NB4 (cell line): ENCODE measurements at regions not wholly inside any gene's neighbourhood (a gene's known extent, or its start where the extent isn't known, plus 50 kb on each side); places are given as distances from the start of the nearest gene placed in this dataset.

ENCODE experiments used
- DNase-seq: peaks from one replicate; pipeline ENCODE4 v3.0.0; 2010; ENCODE audit warnings: low read depth
- H3K4me3 ChIP-seq: one replicate; pipeline ENCODE4 v1.5.1; 2011; ENCODE audit warnings: mild to moderate bottlenecking, low read depth, low read length, moderate library complexity
- MYC ChIP-seq: IDR thresholded peaks from 2 replicates; pipeline ENCODE4 v1.6.1; 2011; ENCODE audit warnings: low read depth, low read length
- POLR2A ChIP-seq: IDR thresholded peaks from 2 replicates; pipeline ENCODE4 v1.6.1; 2011; ENCODE audit warnings: mild to moderate bottlenecking; ENCODE audit not compliant: insufficient read length; ENCODE audit errors: extremely low read depth
- TF ChIP-seq, protein P1 (sequence below): IDR thresholded peaks from 2 replicates; pipeline ENCODE4 v1.6.1; 2011; ENCODE audit warnings: low read depth, low read length
- TF ChIP-seq, protein P2 (sequence below): IDR thresholded peaks from one replicate; pipeline ENCODE4 v1.5.1; 2012; ENCODE audit warnings: low read depth, low read length

DNA sequence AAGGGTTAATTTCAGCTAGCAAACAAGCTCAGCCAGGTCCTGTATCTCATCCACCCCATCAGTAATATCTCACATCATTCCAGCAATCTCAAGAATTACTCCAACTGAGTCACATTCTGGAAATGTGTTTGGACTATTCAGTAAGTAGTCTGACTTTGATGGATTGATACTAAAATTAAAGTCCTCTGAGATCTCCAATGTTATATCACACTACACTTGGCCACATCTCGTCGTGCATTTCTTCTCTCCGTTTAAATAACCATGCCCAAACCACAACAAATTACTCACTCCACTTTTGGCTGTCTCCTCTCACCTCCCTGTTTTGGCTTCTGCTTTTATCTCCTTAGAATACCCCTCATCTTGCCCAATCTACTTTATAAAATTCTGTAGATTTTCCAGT, 292.2 kb downstream of the PYDC2 start:
- TF ChIP-seq, protein P1, sequence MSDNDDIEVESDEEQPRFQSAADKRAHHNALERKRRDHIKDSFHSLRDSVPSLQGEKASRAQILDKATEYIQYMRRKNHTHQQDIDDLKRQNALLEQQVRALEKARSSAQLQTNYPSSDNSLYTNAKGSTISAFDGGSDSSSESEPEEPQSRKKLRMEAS = no peak
- TF ChIP-seq, protein P2, sequence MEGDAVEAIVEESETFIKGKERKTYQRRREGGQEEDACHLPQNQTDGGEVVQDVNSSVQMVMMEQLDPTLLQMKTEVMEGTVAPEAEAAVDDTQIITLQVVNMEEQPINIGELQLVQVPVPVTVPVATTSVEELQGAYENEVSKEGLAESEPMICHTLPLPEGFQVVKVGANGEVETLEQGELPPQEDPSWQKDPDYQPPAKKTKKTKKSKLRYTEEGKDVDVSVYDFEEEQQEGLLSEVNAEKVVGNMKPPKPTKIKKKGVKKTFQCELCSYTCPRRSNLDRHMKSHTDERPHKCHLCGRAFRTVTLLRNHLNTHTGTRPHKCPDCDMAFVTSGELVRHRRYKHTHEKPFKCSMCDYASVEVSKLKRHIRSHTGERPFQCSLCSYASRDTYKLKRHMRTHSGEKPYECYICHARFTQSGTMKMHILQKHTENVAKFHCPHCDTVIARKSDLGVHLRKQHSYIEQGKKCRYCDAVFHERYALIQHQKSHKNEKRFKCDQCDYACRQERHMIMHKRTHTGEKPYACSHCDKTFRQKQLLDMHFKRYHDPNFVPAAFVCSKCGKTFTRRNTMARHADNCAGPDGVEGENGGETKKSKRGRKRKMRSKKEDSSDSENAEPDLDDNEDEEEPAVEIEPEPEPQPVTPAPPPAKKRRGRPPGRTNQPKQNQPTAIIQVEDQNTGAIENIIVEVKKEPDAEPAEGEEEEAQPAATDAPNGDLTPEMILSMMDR = no peak
- no peak for TF ChIP-seq POLR2A
- TF ChIP-seq MYC = no peak
- no peak for DNase-seq
- no peak overlapping the region for H3K4me3 ChIP-seq

DNA sequence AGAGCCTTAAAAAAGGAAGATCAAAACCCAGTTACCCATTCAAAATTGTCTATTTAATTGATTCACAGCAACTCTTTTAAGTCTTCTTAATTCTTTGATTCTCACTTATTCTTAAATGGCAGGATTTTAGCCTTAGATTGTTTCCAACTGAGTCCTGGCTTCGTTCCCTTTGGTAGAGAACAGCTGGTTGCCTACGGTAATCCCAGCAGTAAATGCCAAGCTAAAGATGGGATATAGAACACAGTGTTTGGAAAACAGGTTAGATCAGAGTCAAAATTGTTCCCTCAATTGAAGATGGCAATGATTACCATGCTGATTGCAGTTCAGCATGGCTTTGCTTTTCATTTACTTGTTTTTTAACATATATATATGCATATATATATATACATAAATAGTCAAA, 300.9 kb downstream of the PYDC2 start:
- no peak for DNase-seq
- no peak for TF ChIP-seq POLR2A
- no peak for TF ChIP-seq MYC
- TF ChIP-seq, protein P1 = no peak
- TF ChIP-seq, protein P2 = no peak
- H3K4me3 ChIP-seq = no peak overlapping the region

DNA sequence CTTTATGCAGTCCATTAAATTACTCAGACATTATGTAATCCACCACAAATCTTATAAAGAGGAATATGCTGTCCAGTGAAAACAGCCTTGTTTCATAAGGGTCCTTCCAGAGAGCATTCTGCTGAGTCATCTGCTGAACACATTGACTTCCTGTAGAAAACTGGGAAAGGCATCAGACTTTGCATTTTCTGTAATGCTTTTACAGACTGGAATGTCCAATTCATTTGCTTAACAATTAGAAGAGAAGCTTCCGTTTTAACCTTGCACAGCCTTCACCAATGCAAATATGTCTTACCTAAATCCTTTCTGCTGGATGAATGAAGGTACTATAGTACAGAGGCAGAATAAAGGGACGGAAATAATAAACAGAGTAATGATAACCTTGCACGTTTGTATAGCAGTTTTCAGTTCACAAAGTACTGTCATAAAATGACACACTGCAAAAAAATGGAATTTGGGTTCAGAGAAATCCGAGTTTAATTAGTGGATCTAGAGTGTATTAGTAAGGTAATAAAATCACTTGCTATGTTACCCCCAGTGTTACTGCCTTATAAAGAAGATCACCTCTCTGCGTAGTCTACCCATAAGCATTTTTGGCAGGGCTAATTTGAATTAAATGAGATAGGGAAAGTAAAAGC, 301.5 kb downstream of the PYDC2 start:
- H3K4me3 ChIP-seq = no peak overlapping the region
- peak; percentile 27 for DNase-seq
- TF ChIP-seq MYC = no peak
- TF ChIP-seq POLR2A = no peak
- TF ChIP-seq, protein P2 = no peak
- TF ChIP-seq, protein P1 = no peak

DNA sequence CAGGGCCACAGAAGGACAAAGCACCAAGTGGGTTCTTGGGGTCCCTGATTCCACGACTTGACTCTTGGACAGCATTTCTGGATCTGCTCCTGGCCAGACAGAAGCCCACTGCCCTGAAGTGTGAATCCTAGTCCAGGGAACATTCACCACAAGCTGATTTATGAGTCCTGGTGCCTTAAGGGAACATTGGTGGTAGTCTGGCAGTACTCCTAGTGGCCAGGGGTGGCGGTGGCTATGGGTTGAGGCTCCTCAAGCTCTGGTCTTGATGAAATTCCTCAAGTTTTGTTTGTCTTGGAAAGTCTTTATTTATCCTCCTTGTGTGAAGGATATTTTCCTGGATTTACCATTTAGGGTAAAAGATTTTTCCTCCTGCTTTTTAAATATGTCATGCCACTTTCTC, 307.5 kb downstream of the PYDC2 start:
- DNase-seq = no peak
- no peak overlapping the region for H3K4me3 ChIP-seq
- no peak for TF ChIP-seq MYC
- TF ChIP-seq, protein P1 = no peak
- TF ChIP-seq, protein P2 = no peak
- TF ChIP-seq POLR2A = no peak

DNA sequence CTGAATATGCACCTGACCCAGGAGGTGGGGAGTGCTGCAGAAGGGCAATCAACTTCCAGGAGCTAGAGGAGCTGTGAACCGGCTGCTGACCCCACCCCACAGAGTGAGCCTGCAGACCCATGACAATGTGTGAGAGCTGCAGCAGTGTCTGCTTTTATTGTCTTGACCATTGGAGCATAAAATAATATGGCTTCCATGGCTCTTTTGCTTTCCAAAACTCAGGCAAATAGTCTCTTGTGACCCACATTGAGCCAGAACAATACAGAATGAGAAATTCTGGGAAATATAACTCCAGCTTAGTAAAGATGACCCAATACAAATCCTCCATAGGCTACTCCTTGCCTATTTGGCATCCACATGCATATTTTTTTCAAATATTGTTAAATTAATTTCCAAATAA, 309.6 kb downstream of the PYDC2 start:
- no peak for DNase-seq
- no peak overlapping the region for H3K4me3 ChIP-seq
- TF ChIP-seq POLR2A (no peak), MYC (no peak)
- TF ChIP-seq, protein P1 = no peak
- TF ChIP-seq, protein P2 = no peak
